ENCODE measurements at regions not wholly inside any gene's neighbourhood (a gene's known extent, or its start where the extent isn't known, plus 50 kb on each side); places are given as distances from the start of the nearest gene placed in this dataset.
"Not testable (repeated sequence)": the region's sequence is repeated elsewhere in the genome, so short reads cannot be mapped to it uniquely, and the experiment has no call there.

DNA sequence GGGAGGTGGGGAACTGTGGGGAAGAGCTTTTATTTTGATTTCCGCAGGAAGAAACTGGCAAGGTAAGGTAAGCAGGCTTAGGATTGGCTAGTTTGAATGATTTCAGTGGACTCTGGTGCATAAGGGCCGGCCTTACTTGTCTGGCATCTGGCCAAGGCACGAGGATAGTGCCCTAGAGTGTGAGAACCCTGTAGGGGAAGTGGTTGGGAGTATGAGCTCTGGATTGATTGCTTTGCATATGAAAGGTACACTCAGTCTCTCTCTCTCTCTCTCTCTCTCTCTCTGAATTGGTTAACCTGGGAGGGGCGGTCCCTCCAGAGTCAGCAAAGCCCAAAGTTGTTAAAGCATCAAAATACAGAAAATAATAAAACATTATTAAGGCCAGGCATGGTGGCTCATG, 463.0 kb downstream of the SIPA1L2 start:
- no peak for DNase-seq (ENCODE audit: low read depth)

- peak; percentile 13 for DNase-seq (ENCODE audit: low read depth)
Observed at GRCh38 chr1:232164078-232164963, 465.6 kb downstream of the SIPA1L2 start.

- DNase-seq (ENCODE audit: low read depth): no peak
Observed at GRCh38 chr1:232163533-232163932, 466.4 kb downstream of the SIPA1L2 start.

- DNase-seq (ENCODE audit: low read depth): no peak
Observed at GRCh38 chr1:232162001-232162400, 467.9 kb downstream of the SIPA1L2 start.

DNA sequence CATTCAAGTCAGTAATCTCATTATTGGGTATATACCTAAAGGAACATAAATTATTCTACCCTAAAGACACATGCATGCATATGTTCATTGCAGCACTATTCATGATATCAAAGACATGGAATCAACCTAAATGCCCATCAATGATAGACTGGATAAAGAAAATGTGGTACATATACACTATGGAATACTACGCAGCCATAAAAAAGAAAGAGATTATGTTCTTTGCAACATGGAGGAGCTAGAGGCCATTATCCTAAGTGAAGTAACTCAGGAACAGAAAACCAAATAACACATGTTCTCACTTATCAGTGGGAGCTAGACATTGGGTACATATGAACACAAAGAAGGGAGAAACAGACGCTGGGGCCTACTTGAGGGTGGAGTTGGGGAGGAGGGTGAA, 471.4 kb downstream of the SIPA1L2 start:
- DNase-seq (ENCODE audit: low read depth): not testable (repeated sequence)

DNA sequence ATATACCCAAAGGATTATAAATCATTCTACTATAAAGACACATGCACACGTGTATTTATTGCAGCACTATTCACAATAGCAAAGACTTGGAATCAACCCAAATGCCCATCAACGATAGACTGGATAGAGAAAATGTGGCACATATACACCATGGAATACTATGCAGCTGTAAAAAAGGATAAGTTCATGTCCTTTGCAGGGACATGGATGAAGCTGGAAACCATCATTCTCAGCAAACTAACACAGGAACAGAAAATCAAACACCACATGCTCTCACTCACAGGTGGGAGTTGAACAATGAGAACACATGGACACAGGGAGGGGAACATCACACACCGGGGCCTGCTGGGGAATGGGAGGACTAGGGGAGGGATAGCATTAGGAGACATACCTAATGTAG, 473.9 kb downstream of the SIPA1L2 start:
- not testable (repeated sequence) for DNase-seq (ENCODE audit: low read depth)

DNA sequence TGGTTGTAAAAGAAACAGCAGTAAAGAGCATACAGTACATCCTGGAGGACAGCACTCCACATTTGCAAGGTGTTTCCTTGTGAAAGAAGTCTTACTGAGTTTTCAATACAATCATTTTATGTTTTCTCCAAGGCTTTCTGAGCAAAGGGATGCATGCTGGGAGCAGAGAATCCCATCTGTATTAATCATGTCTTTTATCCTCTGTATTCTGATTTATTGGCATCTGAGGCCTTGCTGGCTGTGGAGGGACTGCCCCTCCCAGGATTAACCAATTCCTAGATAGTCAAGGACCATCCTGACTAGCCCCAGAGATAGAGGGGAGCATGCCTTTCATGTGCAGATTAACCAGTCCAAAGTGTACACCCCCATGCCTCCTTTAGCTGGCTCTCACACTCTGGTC, 476.3 kb downstream of the SIPA1L2 start:
- DNase-seq (ENCODE audit: low read depth): no peak

DNA sequence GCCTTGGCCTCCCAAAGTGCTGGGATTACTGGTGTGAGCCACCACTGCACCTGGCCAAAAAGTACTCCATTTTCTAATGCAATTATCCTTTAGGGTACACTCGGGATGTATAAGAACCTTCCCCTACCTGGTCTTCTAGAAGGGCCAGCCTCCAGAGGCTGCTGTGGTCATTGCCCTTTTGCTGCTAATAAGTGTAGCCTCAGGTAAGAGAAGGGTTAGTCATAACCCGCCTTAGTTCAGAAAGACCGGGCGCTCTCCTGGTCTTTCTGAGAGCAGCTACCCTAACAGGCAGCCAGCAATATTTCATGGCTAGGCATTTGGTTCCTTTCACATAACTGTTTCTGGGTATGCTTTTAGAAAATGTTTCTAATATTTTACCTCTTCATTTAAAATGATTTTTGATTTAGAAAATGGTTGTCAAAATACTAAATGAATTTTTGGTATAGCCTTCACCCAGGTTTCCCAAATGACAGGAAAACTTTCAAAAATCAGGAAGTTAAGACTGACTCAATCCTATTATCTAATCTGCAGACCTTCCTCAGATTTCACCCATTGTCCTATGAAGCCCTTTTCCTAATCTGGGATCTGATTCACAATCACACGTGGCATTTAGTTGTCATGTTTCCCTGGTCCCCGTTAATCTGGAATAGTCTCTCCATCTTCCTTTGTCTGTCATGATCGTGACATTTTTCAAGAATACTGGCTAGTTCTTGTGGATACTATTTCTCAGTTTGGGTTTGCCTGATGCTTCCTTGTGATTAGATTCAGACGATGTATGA, 479.0 kb downstream of the SIPA1L2 start:
- DNase-seq (ENCODE audit: low read depth): no peak

- peak; percentile 90 for DNase-seq (ENCODE audit: low read depth)
Observed at GRCh38 chr1:232149287-232150201, 480.4 kb downstream of the SIPA1L2 start.

- no peak for DNase-seq (ENCODE audit: low read depth)
Observed at GRCh38 chr1:232147215-232147614, 482.7 kb downstream of the SIPA1L2 start.

- DNase-seq (ENCODE audit: low read depth): no peak
Observed at GRCh38 chr1:232146514-232146913, 483.4 kb downstream of the SIPA1L2 start.

DNA sequence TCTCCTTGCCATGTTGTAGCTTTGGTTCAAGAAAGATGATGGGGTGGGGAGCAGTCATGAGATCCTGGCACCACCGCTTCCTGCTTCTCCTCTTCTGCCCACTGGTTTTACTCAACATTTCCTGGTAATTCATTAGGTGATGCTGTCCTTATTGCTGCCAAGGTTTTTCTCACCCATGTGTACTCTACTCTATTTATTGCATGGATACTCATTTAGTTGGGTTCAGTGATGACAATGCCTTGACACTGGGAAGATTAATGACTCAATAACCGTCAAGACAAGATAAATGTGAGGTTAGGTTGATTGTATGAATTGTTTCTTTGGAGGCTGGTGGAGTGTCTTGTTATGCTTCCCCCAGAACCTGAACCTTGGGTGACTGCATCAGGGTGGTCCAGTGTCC, 484.2 kb downstream of the SIPA1L2 start:
- no peak for DNase-seq (ENCODE audit: low read depth)

- DNase-seq (ENCODE audit: low read depth): no peak
Observed at GRCh38 chr1:232144696-232145230, 485.2 kb downstream of the SIPA1L2 start.

DNA sequence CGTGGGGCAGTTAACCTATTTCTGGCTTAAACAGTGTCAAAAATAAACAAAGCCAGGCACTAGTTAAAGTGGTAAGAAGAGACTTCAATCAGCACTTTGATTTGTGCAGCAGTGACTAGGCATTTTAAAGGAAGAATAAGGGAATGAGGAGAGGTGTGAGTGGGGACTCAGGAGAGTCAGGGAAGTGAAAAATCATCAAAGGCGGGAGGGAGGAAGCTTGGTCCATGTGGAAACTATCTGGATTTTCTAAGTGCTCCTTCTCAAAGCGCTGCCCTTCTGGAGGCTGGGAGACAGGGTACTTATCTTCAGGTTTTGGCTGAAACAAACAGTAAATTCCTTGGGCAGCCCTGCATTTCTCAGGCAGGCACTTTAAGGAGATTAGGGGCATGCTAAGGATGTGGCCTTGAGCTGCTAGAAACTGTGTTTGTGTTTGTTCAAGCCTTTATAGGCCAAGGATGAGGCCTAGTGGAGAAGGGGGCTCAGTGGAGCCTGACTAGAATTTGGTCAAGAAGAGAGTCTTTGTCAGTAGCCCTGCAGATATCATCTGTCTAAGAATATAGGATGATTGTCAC, 486.5 kb downstream of the SIPA1L2 start:
- peak; percentile 28 for DNase-seq (ENCODE audit: low read depth)

DNA sequence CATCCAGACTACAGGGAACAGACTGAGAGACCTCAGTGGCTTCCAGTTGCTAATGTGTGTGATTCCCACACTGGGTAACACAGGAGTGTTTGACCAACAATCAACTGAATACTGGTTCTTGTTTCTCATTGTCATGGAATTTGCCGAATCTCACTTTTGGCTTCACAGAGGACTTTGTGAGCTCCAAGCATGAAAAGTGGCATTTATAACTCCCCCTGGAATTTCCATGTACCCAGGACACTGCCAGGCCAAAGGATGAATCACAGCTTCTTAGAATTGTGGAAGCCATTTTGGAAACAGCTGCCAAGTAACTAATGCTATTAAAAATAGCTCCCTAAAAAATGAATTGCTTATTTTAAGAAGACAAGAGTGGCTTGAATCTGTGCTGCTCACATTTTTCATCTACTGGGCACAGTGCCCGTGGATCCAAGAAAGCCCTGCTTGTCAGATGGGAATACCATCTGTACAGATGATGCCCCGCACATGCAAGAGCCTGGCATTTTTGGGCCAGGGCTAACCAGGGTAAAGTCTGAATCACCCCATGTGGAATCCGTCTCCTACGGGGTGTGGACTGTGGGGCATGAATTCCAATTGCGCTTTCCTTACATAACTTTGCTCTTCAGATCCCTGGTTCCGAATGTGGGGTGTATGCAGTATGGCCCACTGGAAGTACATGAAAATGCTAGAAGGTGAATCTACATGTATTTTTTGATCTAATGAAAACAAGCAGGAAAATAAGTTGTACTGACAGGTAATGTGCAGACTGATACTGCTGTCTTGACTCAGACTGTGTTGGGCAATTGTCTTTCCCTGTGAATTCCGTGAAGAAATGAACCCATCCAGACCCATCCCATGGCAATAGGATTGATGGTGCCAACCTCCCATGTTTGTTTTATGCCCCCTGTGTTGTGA, 487.3 kb downstream of the SIPA1L2 start:
- DNase-seq (ENCODE audit: low read depth): peak; percentile 99

- DNase-seq (ENCODE audit: low read depth): not testable (repeated sequence)
Observed at GRCh38 chr1:232141167-232141448, 488.8 kb downstream of the SIPA1L2 start.

GRCh38 chr1:232140419-232141166, 489.3 kb downstream of the SIPA1L2 start:
- no peak for DNase-seq (ENCODE audit: low read depth)

DNA sequence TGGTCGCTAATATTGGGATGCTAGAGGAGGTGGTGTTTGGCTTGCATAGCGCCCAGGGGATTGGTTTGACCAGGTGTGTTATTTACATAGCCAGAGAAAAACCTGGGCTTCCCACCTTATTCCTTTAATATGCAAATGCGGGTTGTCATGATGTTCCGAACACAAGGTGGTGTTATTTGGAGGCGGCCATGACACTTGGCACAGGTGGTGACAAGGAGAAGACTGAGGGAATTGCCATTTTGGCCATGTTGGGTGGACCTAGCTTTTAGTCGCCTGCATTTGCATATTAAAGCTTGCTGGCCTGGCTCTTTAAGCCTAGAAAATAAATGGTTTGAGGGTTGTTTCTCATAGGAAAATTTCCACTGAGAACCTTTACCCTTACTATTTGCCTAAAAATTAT, 490.5 kb downstream of the SIPA1L2 start:
- DNase-seq (ENCODE audit: low read depth): no peak

GRCh38 chr1:232138044-232138443, 491.9 kb downstream of the SIPA1L2 start:
- no peak for DNase-seq (ENCODE audit: low read depth)

DNA sequence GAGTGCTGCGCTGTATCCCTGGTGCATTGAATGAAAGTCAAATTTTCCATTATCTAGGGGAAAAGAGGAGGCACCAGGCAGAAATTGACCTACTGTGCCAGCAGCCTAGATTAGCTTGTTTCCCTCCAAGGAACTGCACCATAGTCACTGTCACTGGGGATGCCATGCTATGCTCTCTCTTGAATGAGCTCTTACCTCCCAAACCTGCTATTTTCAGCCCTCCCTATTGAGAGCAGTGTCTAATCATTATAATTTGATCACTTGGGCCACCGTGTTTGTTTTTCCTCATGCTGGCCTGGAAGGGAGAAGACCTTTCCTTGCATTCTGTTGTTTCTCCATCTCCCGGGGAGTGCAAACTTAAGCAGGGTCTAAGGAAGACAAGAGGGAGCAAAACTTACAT, 492.9 kb downstream of the SIPA1L2 start:
- DNase-seq (ENCODE audit: low read depth): no peak
